ENCODE measurements at regions not wholly inside any gene's neighbourhood (a gene's known extent, or its start where the extent isn't known, plus 50 kb on each side); places are given as distances from the start of the nearest gene placed in this dataset.

DNA sequence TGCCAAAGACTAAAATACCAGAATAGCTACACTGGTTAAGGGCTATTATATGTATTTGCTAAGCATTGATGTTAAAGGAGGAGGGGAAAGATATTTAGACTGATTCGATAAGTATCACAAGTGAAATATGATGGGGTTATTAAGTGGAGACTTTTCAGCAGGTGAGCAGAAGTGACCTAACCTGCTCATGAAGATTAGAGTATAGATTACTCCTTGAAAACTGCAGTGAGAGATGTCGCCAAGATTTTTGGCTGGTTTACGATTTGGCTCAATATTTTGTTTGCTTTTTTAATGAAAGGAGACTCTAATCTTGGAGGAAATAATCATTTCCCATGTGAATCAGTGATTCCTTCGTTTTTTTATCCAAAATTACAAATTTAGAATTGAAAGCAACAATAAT, 1279.5 kb upstream of the TENM4 start (continued):
- TF ChIP-seq, protein P1, sequence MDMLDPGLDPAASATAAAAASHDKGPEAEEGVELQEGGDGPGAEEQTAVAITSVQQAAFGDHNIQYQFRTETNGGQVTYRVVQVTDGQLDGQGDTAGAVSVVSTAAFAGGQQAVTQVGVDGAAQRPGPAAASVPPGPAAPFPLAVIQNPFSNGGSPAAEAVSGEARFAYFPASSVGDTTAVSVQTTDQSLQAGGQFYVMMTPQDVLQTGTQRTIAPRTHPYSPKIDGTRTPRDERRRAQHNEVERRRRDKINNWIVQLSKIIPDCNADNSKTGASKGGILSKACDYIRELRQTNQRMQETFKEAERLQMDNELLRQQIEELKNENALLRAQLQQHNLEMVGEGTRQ (IDR thresholded peaks at IDR 0.05; ENCODE audit: low read length): no peak
- TF ChIP-seq BACH1 (IDR thresholded peaks at IDR 0.05; ENCODE audit: low read length): no peak

Data from H1 (cell line).